ENCODE measurements at regions not wholly inside any gene's neighbourhood (a gene's known extent, or its start where the extent isn't known, plus 50 kb on each side); places are given as distances from the start of the nearest gene placed in this dataset.

DNA sequence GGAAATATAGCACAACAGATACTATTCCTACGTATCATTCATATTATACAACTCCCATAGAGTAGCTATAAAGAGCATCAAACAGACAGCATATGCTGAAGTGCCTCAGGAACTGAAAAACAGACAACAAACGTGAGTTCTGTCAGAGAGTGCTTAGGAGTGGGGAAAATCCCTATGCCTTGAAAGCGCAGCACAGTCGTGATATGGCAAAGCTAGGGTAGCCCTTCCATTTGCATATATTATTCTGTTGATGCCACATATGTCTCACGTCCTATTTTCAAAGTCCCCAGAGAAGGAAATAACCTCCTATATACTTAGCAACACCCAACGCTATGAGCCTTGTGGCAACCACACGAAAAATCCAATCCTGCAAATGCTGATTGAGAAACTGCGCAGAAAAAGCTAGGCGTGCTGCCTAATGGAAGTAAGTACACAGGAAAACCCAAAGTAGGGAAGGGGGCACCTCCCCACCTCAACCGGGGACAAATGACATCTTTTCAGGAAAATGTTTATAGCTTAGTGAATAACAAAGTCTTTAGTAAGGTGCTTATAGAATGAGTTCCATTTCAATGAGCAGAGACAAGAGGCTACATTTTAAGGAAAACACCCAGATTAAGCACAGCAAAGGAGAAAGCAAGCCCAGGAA, 105.1 kb downstream of the MED10 start:
- H2BK120ac ChIP-seq (replicated peaks; ENCODE audit: low read depth, low read length) = no peak overlapping the region
- no peaks in the 10 kb centered on the region; a peak in 1 of 7 replicates for H3K27me3 ChIP-seq (replicated peaks in 1 of 4; ENCODE audit: control insufficient read depth in 3 of 4, extremely low read depth in 1 of 4, insufficient read depth in 3 of 4, low read length in 3 of 4)
- POLR2A ChIA-PET (ENCODE audit: partially characterized antibody) = no interaction called here
- 91% methylated on average over 10 of the region's 10 CpGs; no CpG with 5 or more reads in 1 of the 2 experiments for WGBS, 2 experiments (ENCODE audit: extremely low coverage in 1 of 2, insufficient coverage in 1 of 2, insufficient read length in 1 of 2, insufficient replicate concordance in 2 of 2, low coverage in 1 of 2, low lambda C conversion rate in 2 of 2, missing lambda C conversion rate in 1 of 2)
- H3K27ac ChIP-seq (ENCODE audit: low read depth, low read length) = no peak overlapping the region
- no peak overlapping the region for H2BK15ac ChIP-seq (ENCODE audit: low read length)
- no peak overlapping the region for H4K5ac ChIP-seq (ENCODE audit: insufficient read length, low read depth, low read length)
- no peak overlapping the region for H2AK5ac ChIP-seq (ENCODE audit: low read depth, low read length)
- H3K36me3 ChIP-seq (ENCODE audit: control insufficient read depth in 2 of 4, insufficient read depth in 4 of 4, low read length in 3 of 4) = no peaks in the 10 kb centered on the region
- no peak overlapping the region for H4K8ac ChIP-seq (ENCODE audit: extremely low read depth, insufficient read depth, low read length)
- no peaks in the 10 kb centered on the region for H3K4me1 ChIP-seq (replicated peaks in 1 of 4; ENCODE audit: control insufficient read depth in 3 of 4, insufficient read depth in 4 of 4, low read length in 3 of 4)
- no peak overlapping the region for H2BK12ac ChIP-seq (ENCODE audit: low read depth, low read length)
- peaks cover 0 to 2% of the 10 kb centered on the region in 2 experiments; a peak in 1 of 4 replicates for H3K9me3 ChIP-seq (ENCODE audit: insufficient read depth in 2 of 2, low read depth in 1 of 2, low read length in 1 of 2)
- H3K4me3 ChIP-seq (ENCODE audit: extremely low read depth in 1 of 4, insufficient read depth in 2 of 4, low read depth in 3 of 4, low read length in 4 of 4) = no peak overlapping the region
- H3K79me1 ChIP-seq (ENCODE audit: low read depth, low read length) = no peaks in the 10 kb centered on the region
- no peak for DNase-seq (ENCODE audit: low read depth in 1 of 2, low spot score in 2 of 2)
- H3K23me2 ChIP-seq (ENCODE audit: low read depth, low read length) = no peaks in the 10 kb centered on the region
- no peak overlapping the region for H3K4me2 ChIP-seq (ENCODE audit: insufficient read depth in 1 of 2, low read depth in 2 of 2, low read length in 2 of 2)
- no peak overlapping the region for H3K23ac ChIP-seq (ENCODE audit: insufficient read length)
- CTCF ChIA-PET (ENCODE audit: partially characterized antibody) = interaction anchor here (0.6 kb wide), 1 partner anchor 283 kb away, joined by 3 read pairs; no protein-coding TSS in a partner anchor
- H3K79me2 ChIP-seq (ENCODE audit: control insufficient read depth in 1 of 2, insufficient read depth in 2 of 2, low read length in 2 of 2) = no peaks in the 10 kb centered on the region
- H3K18ac ChIP-seq (ENCODE audit: extremely low read depth, low read length) = no peak overlapping the region
- no peak overlapping the region for H3K14ac ChIP-seq (ENCODE audit: insufficient read length)
- no peak for FAIRE-seq
- H4K20me1 ChIP-seq (replicated peaks in 1 of 2; ENCODE audit: control insufficient read depth in 1 of 2, insufficient read depth in 2 of 2, low read length in 2 of 2) = no peaks in the 10 kb centered on the region
- H2AFZ ChIP-seq (ENCODE audit: low read length) = no peak overlapping the region
- no peak overlapping the region for H2BK5ac ChIP-seq (ENCODE audit: low read depth, low read length)
- no peak overlapping the region for H2BK20ac ChIP-seq (ENCODE audit: low read length)
- no peak overlapping the region for H3K4ac ChIP-seq (replicated peaks; ENCODE audit: insufficient read length, low read depth, low read length)
- no peak overlapping the region for H3K9ac ChIP-seq (replicated peaks in 1 of 4; ENCODE audit: extremely low read depth in 1 of 4, low read depth in 3 of 4, low read length in 3 of 4)
- H3K56ac ChIP-seq (replicated peaks; ENCODE audit: insufficient read length, low read depth, low read length) = no peak overlapping the region
- no peak overlapping the region for H4K91ac ChIP-seq (replicated peaks; ENCODE audit: insufficient read length, low read length)
- TF ChIP-seq, protein P1, sequence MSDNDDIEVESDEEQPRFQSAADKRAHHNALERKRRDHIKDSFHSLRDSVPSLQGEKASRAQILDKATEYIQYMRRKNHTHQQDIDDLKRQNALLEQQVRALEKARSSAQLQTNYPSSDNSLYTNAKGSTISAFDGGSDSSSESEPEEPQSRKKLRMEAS (IDR thresholded peaks at IDR 0.05) = no peak
- TF ChIP-seq GABPA (IDR thresholded peaks at IDR 0.05; ENCODE audit: borderline replicate concordance, insufficient read depth, low read length) (no peak), SRF (IDR thresholded peaks at IDR 0.05; ENCODE audit: low read depth, low read length) (no peak), KDM4A (IDR thresholded peaks at IDR 0.05; ENCODE audit: low read depth, low read length, severe bottlenecking) (no peak), CREB1 (IDR thresholded peaks at IDR 0.05) (no peak), TAF1 (IDR thresholded peaks at IDR 0.05; ENCODE audit: low read depth, low read length) (no peak), USF2 (IDR thresholded peaks at IDR 0.05; ENCODE audit: low read length) (no peak)
- TF ChIP-seq, protein P2, sequence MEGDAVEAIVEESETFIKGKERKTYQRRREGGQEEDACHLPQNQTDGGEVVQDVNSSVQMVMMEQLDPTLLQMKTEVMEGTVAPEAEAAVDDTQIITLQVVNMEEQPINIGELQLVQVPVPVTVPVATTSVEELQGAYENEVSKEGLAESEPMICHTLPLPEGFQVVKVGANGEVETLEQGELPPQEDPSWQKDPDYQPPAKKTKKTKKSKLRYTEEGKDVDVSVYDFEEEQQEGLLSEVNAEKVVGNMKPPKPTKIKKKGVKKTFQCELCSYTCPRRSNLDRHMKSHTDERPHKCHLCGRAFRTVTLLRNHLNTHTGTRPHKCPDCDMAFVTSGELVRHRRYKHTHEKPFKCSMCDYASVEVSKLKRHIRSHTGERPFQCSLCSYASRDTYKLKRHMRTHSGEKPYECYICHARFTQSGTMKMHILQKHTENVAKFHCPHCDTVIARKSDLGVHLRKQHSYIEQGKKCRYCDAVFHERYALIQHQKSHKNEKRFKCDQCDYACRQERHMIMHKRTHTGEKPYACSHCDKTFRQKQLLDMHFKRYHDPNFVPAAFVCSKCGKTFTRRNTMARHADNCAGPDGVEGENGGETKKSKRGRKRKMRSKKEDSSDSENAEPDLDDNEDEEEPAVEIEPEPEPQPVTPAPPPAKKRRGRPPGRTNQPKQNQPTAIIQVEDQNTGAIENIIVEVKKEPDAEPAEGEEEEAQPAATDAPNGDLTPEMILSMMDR (IDR thresholded peaks at IDR 0.05; ENCODE audit: control extremely low read depth in 1 of 3, insufficient read depth in 1 of 3, low read depth in 1 of 3, low read length in 3 of 3) = no peak

All from H1 (cell line).